ENCODE measurements at regions not wholly inside any gene's neighbourhood (a gene's known extent, or its start where the extent isn't known, plus 50 kb on each side); places are given as distances from the start of the nearest gene placed in this dataset.

DNA sequence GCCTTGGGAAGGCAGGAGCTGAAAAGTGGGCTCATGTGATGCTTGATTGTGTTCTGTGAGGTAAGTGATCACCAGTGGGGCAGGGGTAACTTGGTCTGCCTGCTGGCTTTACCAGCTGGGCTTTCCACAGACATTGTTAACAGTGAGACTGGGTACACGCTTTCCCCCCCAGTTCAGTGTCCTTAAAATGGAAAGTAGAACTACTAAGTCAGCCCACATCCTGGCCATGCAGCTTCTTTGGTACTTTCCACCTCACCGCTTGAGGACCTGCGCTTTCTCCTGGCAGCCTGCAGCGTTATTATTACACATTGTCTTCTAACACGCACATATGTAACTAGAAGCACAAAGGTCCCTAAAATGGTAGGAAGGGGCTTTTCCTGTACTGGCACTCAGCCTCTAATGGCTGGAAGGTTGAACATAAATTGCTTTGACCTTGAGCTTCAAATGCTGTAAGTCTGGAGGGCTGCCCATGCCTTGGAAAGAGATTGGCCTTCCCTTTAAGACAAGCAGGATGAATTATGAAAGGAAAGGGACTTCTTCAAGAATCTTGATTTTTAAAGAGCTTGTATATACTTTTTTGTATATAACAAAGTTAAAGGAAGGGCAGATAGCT is 216.1 kb upstream of the ROPN1 start:
- Histone ChIP-seq H3K18ac (ENCODE audit: extremely low read depth, low read length) (no peak overlapping the region), H4K20me1 (replicated peaks in 1 of 2; ENCODE audit: control insufficient read depth in 1 of 2, insufficient read depth in 2 of 2, low read length in 2 of 2) (no peaks in the 10 kb centered on the region), H4K8ac (ENCODE audit: extremely low read depth, insufficient read depth, low read length) (no peak overlapping the region), H2BK120ac (replicated peaks; ENCODE audit: low read depth, low read length) (no peak overlapping the region), H3K4me1 (replicated peaks in 1 of 4; ENCODE audit: control insufficient read depth in 3 of 4, insufficient read depth in 4 of 4, low read length in 3 of 4) (peaks cover 0 to 3% (median 0%) of the 10 kb centered on the region in 4 experiments; a peak in 2 of 7 replicates), H2BK15ac (ENCODE audit: low read length) (no peak overlapping the region), H3K4ac (replicated peaks; ENCODE audit: insufficient read length, low read depth, low read length) (no peak overlapping the region), H3K27ac (ENCODE audit: low read depth, low read length) (no peak overlapping the region), H2BK5ac (ENCODE audit: low read depth, low read length) (no peak overlapping the region), H3K23me2 (ENCODE audit: low read depth, low read length) (no peaks in the 10 kb centered on the region), H2AK5ac (ENCODE audit: low read depth, low read length) (no peak overlapping the region), H3K4me3 (ENCODE audit: extremely low read depth in 1 of 4, insufficient read depth in 2 of 4, low read depth in 3 of 4, low read length in 4 of 4) (no peak overlapping the region), H4K91ac (replicated peaks; ENCODE audit: insufficient read length, low read length) (no peak overlapping the region), H2AFZ (ENCODE audit: low read length) (no peak overlapping the region), H2BK12ac (ENCODE audit: low read depth, low read length) (no peak overlapping the region), H3K9ac (replicated peaks in 1 of 4; ENCODE audit: extremely low read depth in 1 of 4, low read depth in 3 of 4, low read length in 3 of 4) (no peak overlapping the region), H3K14ac (ENCODE audit: insufficient read length) (no peak overlapping the region), H3K23ac (ENCODE audit: insufficient read length) (no peak overlapping the region), H3K79me2 (ENCODE audit: control insufficient read depth in 1 of 2, insufficient read depth in 2 of 2, low read length in 2 of 2) (no peaks in the 10 kb centered on the region), H3K27me3 (replicated peaks in 1 of 4; ENCODE audit: control insufficient read depth in 3 of 4, extremely low read depth in 1 of 4, insufficient read depth in 3 of 4, low read length in 3 of 4) (no peaks in the 10 kb centered on the region), H3K56ac (replicated peaks; ENCODE audit: insufficient read length, low read depth, low read length) (no peak overlapping the region), H4K5ac (ENCODE audit: insufficient read length, low read depth, low read length) (no peak overlapping the region), H3K36me3 (ENCODE audit: control insufficient read depth in 2 of 4, insufficient read depth in 4 of 4, low read length in 3 of 4) (no peaks in the 10 kb centered on the region), H2BK20ac (ENCODE audit: low read length) (no peak overlapping the region), H3K79me1 (ENCODE audit: low read depth, low read length) (no peaks in the 10 kb centered on the region), H3K4me2 (ENCODE audit: insufficient read depth in 1 of 2, low read depth in 2 of 2, low read length in 2 of 2) (no peak overlapping the region), H3K9me3 (ENCODE audit: insufficient read depth in 2 of 2, low read depth in 1 of 2, low read length in 1 of 2) (no peaks in the 10 kb centered on the region)
- DNase-seq (ENCODE audit: low read depth in 1 of 2, low spot score in 2 of 2), result no peak
- ChIA-PET CTCF (ENCODE audit: partially characterized antibody) (interaction anchor here (1.5 kb wide), 1 partner anchor 20 kb away, joined by 4 read pairs; no protein-coding TSS in a partner anchor), POLR2A (ENCODE audit: partially characterized antibody) (no interaction called here)
- no peak for TF ChIP-seq EGR1 (IDR thresholded peaks at IDR 0.05; ENCODE audit: borderline replicate concordance, low read depth, low read length)
- no peak for TF ChIP-seq POLR2AphosphoS5 (IDR thresholded peaks at IDR 0.05; ENCODE audit: low read depth, low read length)
- no peak for TF ChIP-seq TBP (IDR thresholded peaks at IDR 0.05; ENCODE audit: low read depth, low read length)
- TF ChIP-seq JUND (IDR thresholded peaks at IDR 0.05; ENCODE audit: low read length), result no peak
- TF ChIP-seq SIRT6 (IDR thresholded peaks at IDR 0.05; ENCODE audit: low read length), result no peak
- FAIRE-seq, result no peak
- 75% methylated on average over 5 of the region's 5 CpGs; no CpG with 5 or more reads in 1 of the 2 experiments for WGBS, 2 experiments (ENCODE audit: extremely low coverage in 1 of 2, insufficient coverage in 1 of 2, insufficient read length in 1 of 2, insufficient replicate concordance in 2 of 2, low coverage in 1 of 2, low lambda C conversion rate in 2 of 2, missing lambda C conversion rate in 1 of 2)
